Gastroesophageal sphincter (tissue), 4 donors: ENCODE measurements at regions not wholly inside any gene's neighbourhood (a gene's known extent, or its start where the extent isn't known, plus 50 kb on each side); places are given as distances from the start of the nearest gene placed in this dataset.

ENCODE experiments used
- ATAC-seq: fragments of 150-250 bp; one replicate; pipeline ENCODE4 v1.9.1; 2016; ENCODE audit warnings: mild to moderate bottlenecking, moderate library complexity
- H3K27ac ChIP-seq, 4 donors: fragments of 200-600 bp; sonication (generic) in 3 of 4; 1 replicate in 3 of 4; 2 replicates in 1 of 4; pipeline ENCODE4 v1.5.1; 2016 to 2019
- H3K27me3 ChIP-seq: fragments of 200-600 bp; sonication (generic); one replicate; pipeline ENCODE4 v1.5.1; 2019
- H3K36me3 ChIP-seq, 2 donors: fragments of 200-600 bp; sonication (generic); one replicate each; pipeline ENCODE4 v1.5.1; 2019; ENCODE audit warnings: control low read depth in 1 of 2
- H3K4me1 ChIP-seq, 3 donors: fragments of 200-600 bp; sonication (generic); 1 replicate in 2 of 3; 2 replicates in 1 of 3; pipeline ENCODE4 v1.5.1; 2016 to 2019; ENCODE audit warnings: control low read depth in 2 of 3
- H3K4me3 ChIP-seq, 2 donors: fragments of 200-600 bp; sonication (generic); one replicate each; pipeline ENCODE4 v1.5.1; 2019; ENCODE audit warnings: mild to moderate bottlenecking in 1 of 2, moderate library complexity in 1 of 2
- H3K9me3 ChIP-seq, 3 donors: fragments of 200-600 bp; sonication (generic); one replicate each; pipeline ENCODE4 v1.5.1; 2017 to 2019; ENCODE audit warnings: control low read depth in 2 of 3
- CTCF ChIP-seq, 4 experiments: fragments of 200-600 bp in 2 of 4; fragments of 450-650 bp in 2 of 4; sonication (generic) in 1 of 4; IDR thresholded peaks; one replicate each; pipeline ENCODE4 v1.5.1; 2017 to 2019; ENCODE audit warnings: antibody characterized with exemption in 4 of 4, mild to moderate bottlenecking in 2 of 4, moderate library complexity in 2 of 4
- EP300 ChIP-seq: sonication (generic); formaldehyde crosslinking; IDR thresholded peaks from one replicate; pipeline ENCODE4 v1.6.1; 2017; ENCODE audit warnings: antibody characterized with exemption, mild to moderate bottlenecking
- POLR2A ChIP-seq, 2 donors: fragments of 450-650 bp; IDR thresholded peaks; one replicate each; pipeline ENCODE4 v1.6.1; 2017; ENCODE audit warnings: antibody characterized with exemption in 2 of 2, mild to moderate bottlenecking in 2 of 2, moderate library complexity in 1 of 2
- POLR2AphosphoS5 ChIP-seq: sonication (generic); formaldehyde crosslinking; IDR thresholded peaks from one replicate; pipeline ENCODE4 v1.6.1; 2017; ENCODE audit warnings: antibody characterized with exemption
- WGBS, 2 donors: methylation state at CpG; one replicate each; pipeline ENCODE4 v1.1.5; 2018; ENCODE audit warnings: low coverage in 1 of 2; 5-methylcytosine and 5-hydroxymethylcytosine counted together

- no peaks in the 10 kb centered on the region for H3K36me3 ChIP-seq
- H3K27me3 ChIP-seq, result no peaks in the 10 kb centered on the region
- no peak for ATAC-seq
- H3K27ac ChIP-seq, result no peak overlapping the region
- no peak overlapping the region for H3K4me3 ChIP-seq
- WGBS, 2 donors, result 39 to 52% methylated on average over 4 of the region's 4 CpGs
- no peaks in the 10 kb centered on the region for H3K9me3 ChIP-seq
- H3K4me1 ChIP-seq, result no peaks in the 10 kb centered on the region
- TF ChIP-seq POLR2AphosphoS5 (no peak), POLR2A (IDR thresholded peaks at IDR 0.05) (no peak), CTCF (IDR thresholded peaks at IDR 0.05) (no peak), EP300 (no peak)
These were observed 148.1 kb upstream of the MIS18BP1 start for GRCh38 chr14:45400950-45401640.

DNA sequence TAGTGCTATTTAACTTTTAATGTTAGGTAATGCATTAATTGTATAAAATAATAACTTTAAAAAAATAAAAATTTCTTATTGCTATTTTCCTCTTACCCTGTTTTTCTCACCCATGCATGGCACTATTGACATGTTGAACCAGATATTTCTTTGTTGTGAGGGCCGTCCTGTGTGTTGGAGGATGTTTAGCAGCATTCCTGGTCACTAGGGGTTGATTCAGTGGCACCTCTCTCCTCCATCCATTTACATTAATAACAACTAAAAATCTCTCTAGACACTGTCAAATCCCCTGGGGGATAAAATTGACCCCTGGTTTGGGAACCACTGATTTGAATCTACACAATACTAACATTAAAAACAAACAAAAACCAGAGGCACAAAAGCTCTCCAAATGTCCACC lies 147.5 kb upstream of the MIS18BP1 start:
- WGBS, 2 donors, result 33 to 71% methylated on average over 1 of the region's 1 CpG
- Histone ChIP-seq H3K4me3 (no peak overlapping the region), H3K4me1 (no peaks in the 10 kb centered on the region), H3K9me3 (no peaks in the 10 kb centered on the region), H3K27me3 (no peaks in the 10 kb centered on the region), H3K36me3 (no peaks in the 10 kb centered on the region), H3K27ac (no peak overlapping the region)
- TF ChIP-seq POLR2A (IDR thresholded peaks at IDR 0.05) (no peak), CTCF (IDR thresholded peaks at IDR 0.05) (no peak), POLR2AphosphoS5 (no peak), EP300 (no peak)
- no peak for ATAC-seq

GRCh38 chr14:45381091-45381490 lies 128.1 kb upstream of the MIS18BP1 start:
- Histone ChIP-seq H3K27me3 (no peaks in the 10 kb centered on the region), H3K4me3 (no peak overlapping the region), H3K27ac (no peak overlapping the region), H3K36me3 (no peaks in the 10 kb centered on the region), H3K4me1 (no peaks in the 10 kb centered on the region), H3K9me3 (no peaks in the 10 kb centered on the region)
- WGBS, 2 donors, result 33 to 61% methylated on average over 2 of the region's 2 CpGs
- TF ChIP-seq POLR2AphosphoS5 (no peak), POLR2A (IDR thresholded peaks at IDR 0.05) (no peak), CTCF (IDR thresholded peaks at IDR 0.05) (no peak), EP300 (no peak)
- no peak for ATAC-seq

DNA sequence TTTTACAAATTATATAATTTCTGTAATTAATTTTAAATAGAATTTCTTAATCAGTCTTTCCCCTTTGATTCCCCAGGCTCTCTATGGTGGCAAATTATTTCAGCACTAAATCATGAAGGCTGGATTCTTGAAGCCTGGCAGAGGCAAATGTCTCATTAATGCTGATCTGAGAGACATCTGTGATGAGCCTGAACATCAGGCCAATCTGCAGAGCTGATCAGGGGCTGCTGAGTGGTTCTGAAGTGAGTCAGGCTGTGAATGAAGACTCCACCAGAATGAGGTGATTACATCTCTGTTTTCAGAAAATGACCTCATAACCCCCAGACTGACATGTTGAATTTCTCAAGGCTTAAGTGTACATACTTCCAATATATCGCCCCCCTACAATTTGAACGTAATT lies 124.2 kb upstream of the MIS18BP1 start:
- Histone ChIP-seq H3K27me3 (no peaks in the 10 kb centered on the region), H3K4me1 (no peaks in the 10 kb centered on the region), H3K36me3 (no peaks in the 10 kb centered on the region), H3K9me3 (no peaks in the 10 kb centered on the region), H3K27ac (no peak overlapping the region), H3K4me3 (no peak overlapping the region)
- ATAC-seq, result no peak
- WGBS, 2 donors, result 66% methylated on average over 2 of the region's 2 CpGs; no CpG with 5 or more reads in 1 of the 2 donors
- TF ChIP-seq EP300 (no peak), CTCF (IDR thresholded peaks at IDR 0.05) (no peak), POLR2AphosphoS5 (no peak), POLR2A (IDR thresholded peaks at IDR 0.05) (no peak)

- Histone ChIP-seq H3K36me3 (no peaks in the 10 kb centered on the region), H3K4me1 (no peaks in the 10 kb centered on the region), H3K27me3 (no peaks in the 10 kb centered on the region), H3K4me3 (no peak overlapping the region), H3K9me3 (no peaks in the 10 kb centered on the region), H3K27ac (no peak overlapping the region)
- 60 to 85% methylated on average over 1 to 2 of the region's 2 CpGs for WGBS, 2 donors
- TF ChIP-seq EP300, result no peak
- TF ChIP-seq POLR2AphosphoS5, result no peak
- no peak for ATAC-seq
These were observed 120.9 kb upstream of the MIS18BP1 start for GRCh38 chr14:45373877-45374276.
